ENCODE measurements at regions not wholly inside any gene's neighbourhood (a gene's known extent, or its start where the extent isn't known, plus 50 kb on each side); places are given as distances from the start of the nearest gene placed in this dataset.
A peak's percentile ranks its signal among the peaks of the same experiment; 100 is the strongest.

- H3K4me3 ChIP-seq (ENCODE audit: low read depth, low read length): no peak overlapping the region
- TF ChIP-seq CTCF (IDR thresholded peaks at IDR 0.05; ENCODE audit: control insufficient read depth, extremely low read depth, insufficient read depth): no peak
- no peak for DNase-seq (ENCODE audit: low read depth)
These were observed 615.7 kb upstream of the UBE2E2 start for GRCh38 chr3:22587446-22587845.

DNA sequence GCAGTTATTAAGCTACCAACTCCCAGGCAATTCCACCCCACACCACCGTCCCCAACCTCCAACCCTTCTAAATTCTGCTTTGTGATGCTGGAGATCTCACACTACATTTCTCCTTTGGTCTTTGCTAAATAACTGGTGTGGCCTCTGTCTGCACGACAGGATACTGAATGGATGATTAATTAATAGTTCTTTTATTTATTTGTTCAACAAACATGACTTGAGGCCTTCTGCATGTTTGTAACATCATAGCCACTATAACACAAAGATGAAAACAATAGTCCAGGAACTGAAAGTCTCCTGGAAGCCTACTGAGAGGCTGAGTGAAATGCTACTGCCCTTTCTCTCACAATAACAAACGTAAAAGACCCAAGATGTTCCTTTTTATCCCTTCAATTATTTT is 609.5 kb upstream of the UBE2E2 start:
- no peak for DNase-seq (ENCODE audit: low read depth)
- H3K4me3 ChIP-seq (ENCODE audit: low read depth, low read length): no peak overlapping the region
- no peak for TF ChIP-seq CTCF (IDR thresholded peaks at IDR 0.05; ENCODE audit: control insufficient read depth, extremely low read depth, insufficient read depth)

DNA sequence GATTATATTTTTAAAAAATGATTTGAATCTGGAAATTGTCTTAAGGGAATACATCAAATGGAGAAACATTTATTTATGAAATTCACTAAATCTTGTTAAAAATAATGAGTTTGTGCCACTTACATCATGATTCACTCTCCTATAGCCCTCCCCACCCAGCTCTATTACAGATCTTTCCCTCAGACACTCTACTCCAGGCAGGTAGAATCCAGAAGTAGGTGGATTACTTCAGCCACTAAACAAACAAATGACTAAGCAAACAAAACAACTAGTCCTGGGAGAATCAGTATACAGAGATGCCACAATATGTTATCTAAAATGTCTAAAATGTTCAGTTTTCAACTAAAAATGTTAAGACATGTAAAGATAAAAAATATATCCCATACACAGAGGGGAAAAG is 608.1 kb upstream of the UBE2E2 start:
- no peak overlapping the region for H3K4me3 ChIP-seq (ENCODE audit: low read depth, low read length)
- DNase-seq (ENCODE audit: low read depth): peak; percentile 8
- no peak for TF ChIP-seq CTCF (IDR thresholded peaks at IDR 0.05; ENCODE audit: control insufficient read depth, extremely low read depth, insufficient read depth)

DNA sequence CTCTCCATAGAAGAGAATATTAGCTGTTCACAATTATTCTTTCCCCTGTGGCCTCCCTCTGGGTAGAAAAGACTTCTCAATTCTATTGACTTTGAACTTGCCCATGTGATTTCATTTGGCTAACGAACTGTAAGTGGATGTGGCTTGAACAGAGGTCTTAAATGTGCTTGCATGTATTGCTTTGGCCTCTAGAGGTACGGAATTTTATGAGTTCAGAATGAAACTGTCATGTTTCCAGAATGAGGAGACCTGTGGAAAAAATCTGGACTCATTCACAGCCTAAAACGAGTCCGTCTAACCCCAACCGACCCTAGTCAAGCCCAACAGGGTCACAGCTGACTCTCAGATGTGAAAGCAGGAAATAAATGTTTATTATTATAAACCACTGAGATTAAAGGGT is 596.7 kb upstream of the UBE2E2 start:
- no peak for DNase-seq (ENCODE audit: low read depth)
- no peak for TF ChIP-seq CTCF (IDR thresholded peaks at IDR 0.05; ENCODE audit: control insufficient read depth, extremely low read depth, insufficient read depth)
- H3K4me3 ChIP-seq (ENCODE audit: low read depth, low read length): no peak overlapping the region

DNA sequence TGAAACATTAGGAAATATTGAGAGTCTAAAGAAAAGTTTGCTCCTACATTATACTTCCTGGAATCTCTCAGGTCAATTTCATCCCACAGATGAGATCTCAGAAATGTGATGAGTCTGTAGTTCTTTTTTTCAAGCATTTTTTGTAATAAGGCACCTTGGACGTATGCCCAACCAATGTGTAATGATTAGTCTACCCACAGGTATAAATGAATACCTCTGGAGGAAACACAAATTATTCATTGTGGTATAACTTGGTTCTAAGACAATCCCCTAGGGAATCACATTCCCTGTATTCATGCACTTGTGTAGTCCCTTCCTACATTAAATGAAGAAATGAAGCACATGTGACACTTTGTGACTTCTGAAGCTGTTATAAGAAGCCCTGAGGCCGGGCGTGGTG is 596.2 kb upstream of the UBE2E2 start:
- no peak for TF ChIP-seq CTCF (IDR thresholded peaks at IDR 0.05; ENCODE audit: control insufficient read depth, extremely low read depth, insufficient read depth)
- no peak overlapping the region for H3K4me3 ChIP-seq (ENCODE audit: low read depth, low read length)
- no peak for DNase-seq (ENCODE audit: low read depth)

- DNase-seq (ENCODE audit: low read depth): no peak
- no peak overlapping the region for H3K4me3 ChIP-seq (ENCODE audit: low read depth, low read length)
- TF ChIP-seq CTCF (IDR thresholded peaks at IDR 0.05; ENCODE audit: control insufficient read depth, extremely low read depth, insufficient read depth): no peak
These were observed 595.0 kb upstream of the UBE2E2 start for GRCh38 chr3:22608093-22608492.

GRCh38 chr3:22608721-22609120 is 594.4 kb upstream of the UBE2E2 start:
- no peak for DNase-seq (ENCODE audit: low read depth)
- no peak for TF ChIP-seq CTCF (IDR thresholded peaks at IDR 0.05; ENCODE audit: control insufficient read depth, extremely low read depth, insufficient read depth)
- no peak overlapping the region for H3K4me3 ChIP-seq (ENCODE audit: low read depth, low read length)

Measured in LNCaP clone FGC (cell line).